ENCODE measurements at regions not wholly inside any gene's neighbourhood (a gene's known extent, or its start where the extent isn't known, plus 50 kb on each side); places are given as distances from the start of the nearest gene placed in this dataset.

- TF ChIP-seq CTCF (IDR thresholded peaks at IDR 0.05 in 8 of 11, conservative IDR thresholded peaks at IDR 0.05 in 3 of 11), result no peak
- no peak for TF ChIP-seq POLR2AphosphoS5 (IDR thresholded peaks at IDR 0.05)
- no peak for TF ChIP-seq POLR2A (IDR thresholded peaks at IDR 0.05)
Observed at GRCh38 chr3:34225821-34226366, 427.5 kb downstream of the PDCD6IP start.

Measured in spleen (tissue), 7 donors.